HepG2 (cell line): ENCODE measurements at regions not wholly inside any gene's neighbourhood (a gene's known extent, or its start where the extent isn't known, plus 50 kb on each side); places are given as distances from the start of the nearest gene placed in this dataset.

Source experiments
- ATAC-seq: fragments of 200-7000 bp; cut with Tn5 transposase; 3 replicates; pipeline ENCODE4 v1.9.1; 2020; ENCODE audit warnings: mild to moderate bottlenecking, moderate library complexity
- BruUV-seq: library from RNA; stranded (reverse); fragments of 400-500 nt; replicated peaks from 2 replicates; lab custom pipeline; 2021; lab: Mats Ljungman, UMichigan
- CTCF ChIA-PET: fragments of 300-600 bp; formaldehyde crosslinking; extraction: SDS; loops from one replicate; lab custom pipeline; 2021; ENCODE audit warnings: low total read pairs, inconsistent platforms, low intra/inter-chr PET ratio; lab: Yijun Ruan, JAX
- POLR2A ChIA-PET: fragments of 350-600 bp; sonication (Branson Sonifier 250); formaldehyde crosslinking; loops from one replicate; lab custom pipeline; 2020; ENCODE audit warnings: antibody characterized with exemption, inconsistent platforms; lab: Yijun Ruan, JAX
- DNase-seq: peaks from one replicate; pipeline ENCODE4 v3.0.0-alpha.2; 2015; ENCODE audit warnings: low spot score
- FAIRE-seq: peaks from 3 replicates; lab custom pipeline; 2011; peaks lifted over from hg19 to GRCh38; lab: Jason Lieb, UNC
- H2AFZ ChIP-seq: one replicate; pipeline ENCODE4 v1.6.1; 2011; ENCODE audit warnings: low read length, inconsistent platforms
- H3K27ac ChIP-seq: fragments of 300-600 bp; 3 replicates; pipeline ENCODE4 v1.8.0; 2011; ENCODE audit warnings: mixed run types, mild to moderate bottlenecking, mixed read lengths, low read length, inconsistent platforms; ENCODE audit not compliant: insufficient read depth; ENCODE audit errors: extremely low read length
- H3K27me3 ChIP-seq, 2 experiments: fragments of 200-600 bp in 1 of 2; 2 replicates in 1 of 2; 3 replicates in 1 of 2; pipeline versions ENCODE4 v1.6.0 to v1.8.0; 2011; ENCODE audit warnings: low read length in 2 of 2, mild to moderate bottlenecking in 2 of 2, moderate library complexity in 2 of 2, inconsistent platforms in 1 of 2; ENCODE audit not compliant: insufficient read depth in 2 of 2, control insufficient read depth in 1 of 2
- H3K36me3 ChIP-seq, 2 experiments: fragments of 200-600 bp in 1 of 2; replicated peaks in 1 of 2; 2 replicates in 1 of 2; 3 replicates in 1 of 2; pipeline versions ENCODE4 v1.5.1 to v1.8.0; 2011; ENCODE audit warnings: low read length in 2 of 2, inconsistent platforms in 1 of 2; ENCODE audit not compliant: insufficient read depth in 2 of 2, control insufficient read depth in 1 of 2
- H3K4me1 ChIP-seq: 2 replicates; pipeline ENCODE4 v1.5.1; 2012; ENCODE audit warnings: low read length, inconsistent platforms; ENCODE audit not compliant: insufficient read depth
- H3K4me2 ChIP-seq: 2 replicates; pipeline ENCODE4 v1.6.0; 2011; ENCODE audit warnings: low read depth, low read length, inconsistent platforms
- H3K4me3 ChIP-seq, 3 experiments: fragments of 200-600 bp in 1 of 3; sonication (generic), shearing (Covaris generic) in 1 of 3; replicated peaks in 1 of 3; 2 replicates each; pipeline ENCODE4 v1.5.1; 2011 to 2016; ENCODE audit warnings: low read length in 3 of 3, inconsistent platforms in 2 of 3, low read depth in 2 of 3, mild to moderate bottlenecking in 2 of 3, control low read depth in 1 of 3, mixed read lengths in 1 of 3; ENCODE audit not compliant: insufficient read depth in 1 of 3
- H3K79me2 ChIP-seq: one replicate; pipeline ENCODE4 v1.6.1; 2011; ENCODE audit warnings: low read length, inconsistent platforms; ENCODE audit not compliant: insufficient read depth
- H3K9ac ChIP-seq: 2 replicates; pipeline ENCODE4 v1.6.0; 2011; ENCODE audit warnings: mild to moderate bottlenecking, low read depth, low read length, inconsistent platforms; ENCODE audit not compliant: insufficient read depth
- H3K9me3 ChIP-seq: 2 replicates; pipeline ENCODE4 v1.5.1; 2012; ENCODE audit warnings: mild to moderate bottlenecking, low read length
- H4K20me1 ChIP-seq: 2 replicates; pipeline ENCODE4 v1.6.0; 2011; ENCODE audit warnings: inconsistent platforms, mild to moderate bottlenecking, low read length, moderate library complexity; ENCODE audit not compliant: insufficient read depth
- EP300 ChIP-seq, 3 experiments: sonication (generic) in 1 of 3; formaldehyde crosslinking in 1 of 3; IDR thresholded peaks; 2 replicates each; pipeline versions ENCODE4 v1.5.1 to v1.6.1; 2011 to 2020; ENCODE audit warnings: low read depth in 2 of 3, low read length in 2 of 3, borderline replicate concordance in 1 of 3, improper control_type of control experiment in 1 of 3, mild to moderate bottlenecking in 1 of 3, missing genetic modification reagents in 1 of 3, moderate library complexity in 1 of 3
- HDAC1 ChIP-seq: sonication (generic); formaldehyde crosslinking; IDR thresholded peaks from 2 replicates; pipeline ENCODE4 v1.5.1; 2020; ENCODE audit warnings: mild to moderate bottlenecking, missing genetic modification reagents
- HNRNPUL1 ChIP-seq: fragments of 200-400 bp; formaldehyde crosslinking; IDR thresholded peaks from 2 replicates; pipeline ENCODE4 v1.6.1; 2017; ENCODE audit warnings: low read depth, mild to moderate bottlenecking, low read length, moderate library complexity
- NFE2L1 ChIP-seq: sonication (generic); formaldehyde crosslinking; IDR thresholded peaks from 2 replicates; pipeline ENCODE4 v1.4.0; 2020; ENCODE audit warnings: missing genetic modification reagents, mild to moderate bottlenecking, borderline replicate concordance
- NFE2L2 ChIP-seq: fragments of 150-350 bp; IDR thresholded peaks from 2 replicates; pipeline ENCODE4 v1.6.1; 2014; ENCODE audit warnings: low read length
- NRL ChIP-seq: sonication (generic); formaldehyde crosslinking; IDR thresholded peaks from 2 replicates; pipeline ENCODE4 v1.5.0; 2020; ENCODE audit warnings: missing genetic modification reagents, mild to moderate bottlenecking, moderate library complexity, borderline replicate concordance
- ZNF644 ChIP-seq: IDR thresholded peaks from 2 replicates; pipeline ENCODE4 v1.6.1; 2016; ENCODE audit warnings: low read depth
- in situ Hi-C: cut with HindIII; loops from 2 replicates; pipeline ENCODE4 v1.10.0; 2017; ENCODE audit warnings: low pct_unique_long_range_greater_than_20kb; ENCODE audit not compliant: extremely low pct_ligation_motif_present
- intact Hi-C: fragments of 100-400 bp; cut with micrococcal nuclease; formaldehyde crosslinking; loops from one replicate; pipeline ENCODE4 v1.10.0; 2022; ENCODE audit not compliant: unreplicated experiment
- TF ChIP-seq, protein P1 (sequence below): sonication (generic); formaldehyde crosslinking; IDR thresholded peaks from 2 replicates; pipeline ENCODE4 v1.4.0; 2020; ENCODE audit warnings: missing genetic modification reagents, borderline replicate concordance
- TF ChIP-seq, protein P2 (sequence below): sonication (generic); formaldehyde crosslinking; IDR thresholded peaks from 2 replicates; pipeline ENCODE4 v1.4.0; 2020; ENCODE audit warnings: mild to moderate bottlenecking, missing genetic modification reagents

DNA sequence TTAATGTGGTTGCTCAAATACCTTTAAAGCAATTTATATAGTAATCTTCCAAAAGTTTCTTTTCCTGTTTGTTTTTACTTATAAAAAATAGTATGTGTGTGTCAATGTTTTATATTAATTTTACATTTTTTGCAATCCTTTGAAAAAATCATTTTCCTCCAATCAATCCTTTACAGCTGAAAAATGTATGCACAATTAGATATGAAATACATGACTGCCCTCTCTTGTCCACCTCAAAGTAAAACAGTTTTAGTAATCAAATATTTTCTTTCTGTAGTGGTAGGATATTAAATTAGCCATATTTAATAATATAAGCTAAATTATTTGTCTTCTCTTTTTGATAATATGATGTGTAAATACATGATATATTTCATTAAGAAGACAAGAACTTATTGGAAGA lies 269.9 kb downstream of the ADAMTS20 start:
- FAIRE-seq: no peak

More for the DNA sequence above, 269.9 kb downstream of the ADAMTS20 start:
- ATAC-seq (no peak), DNase-seq (no peak)
- ChIA-PET POLR2A (no interaction called here), CTCF (no interaction called here)
- no peak overlapping the region for H2AFZ ChIP-seq
- no peak overlapping the region for H3K4me2 ChIP-seq
- no peak overlapping the region for H3K27ac ChIP-seq
- no peak overlapping the region for H3K4me3 ChIP-seq
- H3K9me3 ChIP-seq: no peaks in the 10 kb centered on the region
- in situ Hi-C loops: no loop called here
- no peaks in the 10 kb centered on the region for H3K36me3 ChIP-seq
- H3K9ac ChIP-seq: no peak overlapping the region
- no peaks in the 10 kb centered on the region for H4K20me1 ChIP-seq
- no peaks in the 10 kb centered on the region for H3K4me1 ChIP-seq
- no TSS peak for BruUV-seq
- no peak for TF ChIP-seq ZNF644
- no peak for TF ChIP-seq NFE2L1 (CRISPR knock-in tag)
- no peak for TF ChIP-seq NRL (CRISPR knock-in tag)
- TF ChIP-seq, protein P1, sequence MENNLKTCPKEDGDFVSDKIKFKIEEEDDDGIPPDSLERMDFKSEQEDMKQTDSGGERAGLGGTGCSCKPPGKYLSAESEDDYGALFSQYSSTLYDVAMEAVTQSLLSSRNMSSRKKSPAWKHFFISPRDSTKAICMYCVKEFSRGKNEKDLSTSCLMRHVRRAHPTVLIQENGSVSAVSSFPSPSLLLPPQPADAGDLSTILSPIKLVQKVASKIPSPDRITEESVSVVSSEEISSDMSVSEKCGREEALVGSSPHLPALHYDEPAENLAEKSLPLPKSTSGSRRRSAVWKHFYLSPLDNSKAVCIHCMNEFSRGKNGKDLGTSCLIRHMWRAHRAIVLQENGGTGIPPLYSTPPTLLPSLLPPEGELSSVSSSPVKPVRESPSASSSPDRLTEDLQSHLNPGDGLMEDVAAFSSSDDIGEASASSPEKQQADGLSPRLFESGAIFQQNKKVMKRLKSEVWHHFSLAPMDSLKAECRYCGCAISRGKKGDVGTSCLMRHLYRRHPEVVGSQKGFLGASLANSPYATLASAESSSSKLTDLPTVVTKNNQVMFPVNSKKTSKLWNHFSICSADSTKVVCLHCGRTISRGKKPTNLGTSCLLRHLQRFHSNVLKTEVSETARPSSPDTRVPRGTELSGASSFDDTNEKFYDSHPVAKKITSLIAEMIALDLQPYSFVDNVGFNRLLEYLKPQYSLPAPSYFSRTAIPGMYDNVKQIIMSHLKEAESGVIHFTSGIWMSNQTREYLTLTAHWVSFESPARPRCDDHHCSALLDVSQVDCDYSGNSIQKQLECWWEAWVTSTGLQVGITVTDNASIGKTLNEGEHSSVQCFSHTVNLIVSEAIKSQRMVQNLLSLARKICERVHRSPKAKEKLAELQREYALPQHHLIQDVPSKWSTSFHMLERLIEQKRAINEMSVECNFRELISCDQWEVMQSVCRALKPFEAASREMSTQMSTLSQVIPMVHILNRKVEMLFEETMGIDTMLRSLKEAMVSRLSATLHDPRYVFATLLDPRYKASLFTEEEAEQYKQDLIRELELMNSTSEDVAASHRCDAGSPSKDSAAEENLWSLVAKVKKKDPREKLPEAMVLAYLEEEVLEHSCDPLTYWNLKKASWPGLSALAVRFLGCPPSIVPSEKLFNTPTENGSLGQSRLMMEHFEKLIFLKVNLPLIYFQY (CRISPR knock-in tag): no peak
- TF ChIP-seq, protein P2, sequence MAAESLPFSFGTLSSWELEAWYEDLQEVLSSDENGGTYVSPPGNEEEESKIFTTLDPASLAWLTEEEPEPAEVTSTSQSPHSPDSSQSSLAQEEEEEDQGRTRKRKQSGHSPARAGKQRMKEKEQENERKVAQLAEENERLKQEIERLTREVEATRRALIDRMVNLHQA (CRISPR knock-in tag): no peak
- no peak for TF ChIP-seq NFE2L2
- TF ChIP-seq HNRNPUL1: no peak
- no peak for TF ChIP-seq HDAC1 (CRISPR knock-in tag)
- TF ChIP-seq EP300 (IDR thresholded peaks at IDR 0.05; ENCODE audit: low read depth in 2 of 2, low read length in 2 of 2): no peak
- TF ChIP-seq EP300 (CRISPR knock-in tag; IDR thresholded peaks at IDR 0.05; ENCODE audit: borderline replicate concordance): no peak
- no peaks in the 10 kb centered on the region for H3K27me3 ChIP-seq
- intact Hi-C loops: no loop called here
- no peaks in the 10 kb centered on the region for H3K79me2 ChIP-seq
